A673 (cell line): ENCODE measurements at regions not wholly inside any gene's neighbourhood (a gene's known extent, or its start where the extent isn't known, plus 50 kb on each side); places are given as distances from the start of the nearest gene placed in this dataset.

Experiments
- EZH2 ChIP-seq: fragments of 200-600 bp; sonication (generic); IDR thresholded peaks from 2 replicates; pipeline ENCODE4 v1.6.1; 2017; ENCODE audit warnings: borderline replicate concordance, low read depth, mild to moderate bottlenecking, mixed read lengths, antibody characterized with exemption, low read length; ENCODE audit not compliant: poor library complexity, severe bottlenecking
- TF ChIP-seq, protein P1 (sequence below): fragments of 300-800, 200-600 bp; sonication (generic); conservative IDR thresholded peaks from 2 replicates; pipeline ENCODE4 v1.5.1; 2017; ENCODE audit warnings: low read depth, mild to moderate bottlenecking, antibody characterized with exemption, low read length, moderate library complexity, mixed read lengths

DNA sequence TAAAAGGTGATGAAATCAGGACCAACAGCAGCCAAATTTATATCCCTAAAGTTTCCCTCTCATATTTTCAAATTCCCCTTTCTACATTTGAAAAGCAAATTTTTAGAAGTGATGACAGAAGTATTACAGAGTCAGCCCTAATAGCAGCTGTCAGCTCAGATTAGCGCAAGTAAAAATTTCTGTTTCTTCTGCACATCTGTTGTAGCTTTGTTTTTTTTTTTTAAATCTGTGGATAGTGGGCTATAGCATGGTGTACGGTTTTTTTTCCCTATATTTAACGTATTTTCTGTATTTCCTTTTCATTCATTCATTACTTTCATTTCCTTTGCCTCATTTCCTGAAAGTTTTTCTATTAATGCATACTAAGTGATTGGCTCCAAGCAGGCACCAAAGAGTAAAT, 99.1 kb downstream of the MACIR start:
- TF ChIP-seq, protein P1, sequence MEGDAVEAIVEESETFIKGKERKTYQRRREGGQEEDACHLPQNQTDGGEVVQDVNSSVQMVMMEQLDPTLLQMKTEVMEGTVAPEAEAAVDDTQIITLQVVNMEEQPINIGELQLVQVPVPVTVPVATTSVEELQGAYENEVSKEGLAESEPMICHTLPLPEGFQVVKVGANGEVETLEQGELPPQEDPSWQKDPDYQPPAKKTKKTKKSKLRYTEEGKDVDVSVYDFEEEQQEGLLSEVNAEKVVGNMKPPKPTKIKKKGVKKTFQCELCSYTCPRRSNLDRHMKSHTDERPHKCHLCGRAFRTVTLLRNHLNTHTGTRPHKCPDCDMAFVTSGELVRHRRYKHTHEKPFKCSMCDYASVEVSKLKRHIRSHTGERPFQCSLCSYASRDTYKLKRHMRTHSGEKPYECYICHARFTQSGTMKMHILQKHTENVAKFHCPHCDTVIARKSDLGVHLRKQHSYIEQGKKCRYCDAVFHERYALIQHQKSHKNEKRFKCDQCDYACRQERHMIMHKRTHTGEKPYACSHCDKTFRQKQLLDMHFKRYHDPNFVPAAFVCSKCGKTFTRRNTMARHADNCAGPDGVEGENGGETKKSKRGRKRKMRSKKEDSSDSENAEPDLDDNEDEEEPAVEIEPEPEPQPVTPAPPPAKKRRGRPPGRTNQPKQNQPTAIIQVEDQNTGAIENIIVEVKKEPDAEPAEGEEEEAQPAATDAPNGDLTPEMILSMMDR, result no peak
- no peak for TF ChIP-seq EZH2
